ENCODE measurements at regions not wholly inside any gene's neighbourhood (a gene's known extent, or its start where the extent isn't known, plus 50 kb on each side); places are given as distances from the start of the nearest gene placed in this dataset.

GRCh38 chr2:143908843-143909242, 611.1 kb downstream of the ZEB2 start:
- Mint-ChIP-seq H3K36me3 (ENCODE audit: low read depth) (no peaks in the 10 kb centered on the region), H3K4me3 (ENCODE audit: low read depth) (no peak overlapping the region), H3K4me1 (ENCODE audit: low read depth) (no peaks in the 10 kb centered on the region), H3K9me3 (no peaks in the 10 kb centered on the region), H3K27me3 (ENCODE audit: low read depth) (peaks cover 15% of the 10 kb centered on the region), H3K27ac (no peak overlapping the region)
- intact Hi-C loops (cut with micrococcal nuclease), result no loop called here
- no peak for DNase-seq (ENCODE audit: low spot score)

GRCh38 chr2:143907801-143908200, 612.1 kb downstream of the ZEB2 start:
- intact Hi-C loops (cut with micrococcal nuclease), result no loop called here
- no peaks in the 10 kb centered on the region for H3K9me3 Mint-ChIP-seq
- DNase-seq (ENCODE audit: low spot score), result no peak
- H3K36me3 Mint-ChIP-seq (ENCODE audit: low read depth), result no peaks in the 10 kb centered on the region
- no peak overlapping the region for H3K4me3 Mint-ChIP-seq (ENCODE audit: low read depth)
- H3K27me3 Mint-ChIP-seq (ENCODE audit: low read depth), result peaks cover 20% of the 10 kb centered on the region
- H3K27ac Mint-ChIP-seq, result no peak overlapping the region
- H3K4me1 Mint-ChIP-seq (ENCODE audit: low read depth), result no peaks in the 10 kb centered on the region

GRCh38 chr2:143906850-143907249, 613.1 kb downstream of the ZEB2 start:
- Mint-ChIP-seq H3K4me3 (ENCODE audit: low read depth) (no peak overlapping the region), H3K4me1 (ENCODE audit: low read depth) (no peaks in the 10 kb centered on the region), H3K36me3 (ENCODE audit: low read depth) (no peaks in the 10 kb centered on the region), H3K27ac (no peak overlapping the region), H3K27me3 (ENCODE audit: low read depth) (peaks cover 23% of the 10 kb centered on the region), H3K9me3 (no peaks in the 10 kb centered on the region)
- intact Hi-C loops (cut with micrococcal nuclease), result no loop called here
- no peak for DNase-seq (ENCODE audit: low spot score)

- Mint-ChIP-seq H3K27ac (no peak overlapping the region), H3K9me3 (no peaks in the 10 kb centered on the region), H3K4me1 (ENCODE audit: low read depth) (peaks cover 12% of the 10 kb centered on the region), H3K27me3 (ENCODE audit: low read depth) (peaks cover 26% of the 10 kb centered on the region), H3K36me3 (ENCODE audit: low read depth) (no peaks in the 10 kb centered on the region), H3K4me3 (ENCODE audit: low read depth) (no peak overlapping the region)
- intact Hi-C loops (cut with micrococcal nuclease), result no loop called here
- DNase-seq (ENCODE audit: low spot score), result no peak
These were observed 614.3 kb downstream of the ZEB2 start for GRCh38 chr2:143905587-143905986.

- no peak overlapping the region for H3K27ac Mint-ChIP-seq
- DNase-seq (ENCODE audit: low spot score), result no peak
- no peak overlapping the region for H3K4me3 Mint-ChIP-seq (ENCODE audit: low read depth)
- peaks cover 16% of the 10 kb centered on the region for H3K4me1 Mint-ChIP-seq (ENCODE audit: low read depth)
- no peaks in the 10 kb centered on the region for H3K9me3 Mint-ChIP-seq
- H3K27me3 Mint-ChIP-seq (ENCODE audit: low read depth), result peaks cover 27% of the 10 kb centered on the region
- intact Hi-C loops (cut with micrococcal nuclease), result loop anchor here (5.0 kb wide), 1 partner anchor 1019 kb away; no protein-coding TSS in a partner anchor
- H3K36me3 Mint-ChIP-seq (ENCODE audit: low read depth), result no peaks in the 10 kb centered on the region
These were observed 616.6 kb downstream of the ZEB2 start for GRCh38 chr2:143903172-143903856.

GRCh38 chr2:143901185-143901842, 618.6 kb downstream of the ZEB2 start:
- Mint-ChIP-seq H3K36me3 (ENCODE audit: low read depth) (no peaks in the 10 kb centered on the region), H3K27me3 (ENCODE audit: low read depth) (peaks cover 34% of the 10 kb centered on the region), H3K9me3 (no peaks in the 10 kb centered on the region), H3K27ac (no peak overlapping the region), H3K4me3 (ENCODE audit: low read depth) (no peak overlapping the region), H3K4me1 (ENCODE audit: low read depth) (peaks cover 16% of the 10 kb centered on the region)
- DNase-seq (ENCODE audit: low spot score), result no peak
- intact Hi-C loops (cut with micrococcal nuclease), result loop anchor here (1.0 to 5.0 kb wide), 3 partner anchors 171 to 1021 kb away; no protein-coding TSS in a partner anchor

- peaks cover 16% of the 10 kb centered on the region for H3K4me1 Mint-ChIP-seq (ENCODE audit: low read depth)
- H3K9me3 Mint-ChIP-seq, result no peaks in the 10 kb centered on the region
- H3K27ac Mint-ChIP-seq, result no peak overlapping the region
- no peaks in the 10 kb centered on the region for H3K36me3 Mint-ChIP-seq (ENCODE audit: low read depth)
- intact Hi-C loops (cut with micrococcal nuclease), result loop anchor here (5.0 kb wide), 1 partner anchor 1022 kb away; no protein-coding TSS in a partner anchor
- peaks cover 37% of the 10 kb centered on the region for H3K27me3 Mint-ChIP-seq (ENCODE audit: low read depth)
- no peak for DNase-seq (ENCODE audit: low spot score)
- no peak overlapping the region for H3K4me3 Mint-ChIP-seq (ENCODE audit: low read depth)
These were observed 619.9 kb downstream of the ZEB2 start for GRCh38 chr2:143899987-143900386.

- Mint-ChIP-seq H3K4me1 (ENCODE audit: low read depth) (no peaks in the 10 kb centered on the region), H3K4me3 (ENCODE audit: low read depth) (no peak overlapping the region), H3K36me3 (ENCODE audit: low read depth) (no peaks in the 10 kb centered on the region), H3K9me3 (no peaks in the 10 kb centered on the region), H3K27ac (no peak overlapping the region), H3K27me3 (ENCODE audit: low read depth) (peaks cover 26% of the 10 kb centered on the region)
- intact Hi-C loops (cut with micrococcal nuclease), result no loop called here
- DNase-seq (ENCODE audit: low spot score), result no peak
These were observed 626.5 kb downstream of the ZEB2 start for GRCh38 chr2:143893371-143893770.

GRCh38 chr2:143891879-143892308, 628.0 kb downstream of the ZEB2 start:
- Mint-ChIP-seq H3K27ac (no peak overlapping the region), H3K9me3 (no peaks in the 10 kb centered on the region), H3K36me3 (ENCODE audit: low read depth) (no peaks in the 10 kb centered on the region), H3K27me3 (ENCODE audit: low read depth) (peaks cover 17% of the 10 kb centered on the region), H3K4me3 (ENCODE audit: low read depth) (no peak overlapping the region), H3K4me1 (ENCODE audit: low read depth) (no peaks in the 10 kb centered on the region)
- DNase-seq (ENCODE audit: low spot score), result no peak
- intact Hi-C loops (cut with micrococcal nuclease), result no loop called here

GRCh38 chr2:143890798-143891197, 629.1 kb downstream of the ZEB2 start:
- Mint-ChIP-seq H3K27ac (no peak overlapping the region), H3K4me1 (ENCODE audit: low read depth) (no peaks in the 10 kb centered on the region), H3K36me3 (ENCODE audit: low read depth) (no peaks in the 10 kb centered on the region), H3K4me3 (ENCODE audit: low read depth) (no peak overlapping the region), H3K27me3 (ENCODE audit: low read depth) (peaks cover 14% of the 10 kb centered on the region), H3K9me3 (no peaks in the 10 kb centered on the region)
- intact Hi-C loops (cut with micrococcal nuclease), result no loop called here
- DNase-seq (ENCODE audit: low spot score), result no peak

GRCh38 chr2:143889216-143889615, 630.7 kb downstream of the ZEB2 start:
- intact Hi-C loops (cut with micrococcal nuclease), result no loop called here
- Mint-ChIP-seq H3K4me1 (ENCODE audit: low read depth) (no peaks in the 10 kb centered on the region), H3K9me3 (no peaks in the 10 kb centered on the region), H3K4me3 (ENCODE audit: low read depth) (no peak overlapping the region), H3K36me3 (ENCODE audit: low read depth) (no peaks in the 10 kb centered on the region), H3K27me3 (ENCODE audit: low read depth) (peaks cover 5% of the 10 kb centered on the region), H3K27ac (no peak overlapping the region)
- DNase-seq (ENCODE audit: low spot score), result no peak

GRCh38 chr2:143885461-143885860, 634.5 kb downstream of the ZEB2 start:
- Mint-ChIP-seq H3K4me3 (ENCODE audit: low read depth) (no peak overlapping the region), H3K36me3 (ENCODE audit: low read depth) (no peaks in the 10 kb centered on the region), H3K9me3 (no peaks in the 10 kb centered on the region), H3K4me1 (ENCODE audit: low read depth) (no peaks in the 10 kb centered on the region), H3K27me3 (ENCODE audit: low read depth) (peaks cover 4% of the 10 kb centered on the region), H3K27ac (no peak overlapping the region)
- DNase-seq (ENCODE audit: low spot score), result no peak
- intact Hi-C loops (cut with micrococcal nuclease), result no loop called here

GRCh38 chr2:143881246-143881645, 638.7 kb downstream of the ZEB2 start:
- no peaks in the 10 kb centered on the region for H3K9me3 Mint-ChIP-seq
- no peaks in the 10 kb centered on the region for H3K36me3 Mint-ChIP-seq (ENCODE audit: low read depth)
- peaks cover 7% of the 10 kb centered on the region for H3K27me3 Mint-ChIP-seq (ENCODE audit: low read depth)
- intact Hi-C loops (cut with micrococcal nuclease), result no loop called here
- H3K4me3 Mint-ChIP-seq (ENCODE audit: low read depth), result no peak overlapping the region
- H3K27ac Mint-ChIP-seq, result no peak overlapping the region
- no peak for DNase-seq (ENCODE audit: low spot score)
- peaks cover 5% of the 10 kb centered on the region for H3K4me1 Mint-ChIP-seq (ENCODE audit: low read depth)
